Hepatocyte (in vitro differentiated cells): ENCODE measurements at regions not wholly inside any gene's neighbourhood (a gene's known extent, or its start where the extent isn't known, plus 50 kb on each side); places are given as distances from the start of the nearest gene placed in this dataset.

Experiments
- CTCF ChIP-seq: fragments of 200-600 bp; sonication (generic); IDR thresholded peaks from 2 replicates; pipeline ENCODE4 v1.5.1; 2016; ENCODE audit warnings: antibody characterized with exemption, mild to moderate bottlenecking; ENCODE audit not compliant: poor library complexity
- EZH2 ChIP-seq: fragments of 200-600 bp; sonication (generic); IDR thresholded peaks from 2 replicates; pipeline ENCODE4 v1.6.1; 2016; ENCODE audit warnings: antibody characterized with exemption, mild to moderate bottlenecking, borderline replicate concordance
- EZH2phosphoT487 ChIP-seq: fragments of 200-600 bp; sonication (generic); IDR thresholded peaks from one replicate; pipeline ENCODE4 v1.6.1; 2018; ENCODE audit warnings: antibody characterized with exemption, mild to moderate bottlenecking, low read depth, moderate library complexity; ENCODE audit not compliant: unreplicated experiment, severe bottlenecking

GRCh38 chr5:125148706-125149105 lies 402.3 kb upstream of the ZNF608 start:
- no peak for TF ChIP-seq EZH2
- TF ChIP-seq CTCF, result no peak
- TF ChIP-seq EZH2phosphoT487, result no peak
